GM12891 (cell line): ENCODE measurements at regions not wholly inside any gene's neighbourhood (a gene's known extent, or its start where the extent isn't known, plus 50 kb on each side); places are given as distances from the start of the nearest gene placed in this dataset.

ENCODE experiments used
- PAX5 ChIP-seq: IDR thresholded peaks from 2 replicates; pipeline ENCODE4 v1.6.1; 2011; ENCODE audit warnings: low read length, moderate library complexity, mild to moderate bottlenecking; ENCODE audit not compliant: insufficient read depth, severe bottlenecking
- POLR2A ChIP-seq: IDR thresholded peaks from 2 replicates; pipeline ENCODE4 v1.6.1; 2011; ENCODE audit warnings: low read depth, low read length, control low read depth
- POLR2AphosphoS5 ChIP-seq: IDR thresholded peaks from 2 replicates; pipeline ENCODE4 v1.6.1; 2011; ENCODE audit warnings: low read depth, low read length, control low read depth
- TAF1 ChIP-seq: IDR thresholded peaks from 2 replicates; pipeline ENCODE4 v1.6.1; 2011; ENCODE audit warnings: low read depth, low read length, control low read depth

DNA sequence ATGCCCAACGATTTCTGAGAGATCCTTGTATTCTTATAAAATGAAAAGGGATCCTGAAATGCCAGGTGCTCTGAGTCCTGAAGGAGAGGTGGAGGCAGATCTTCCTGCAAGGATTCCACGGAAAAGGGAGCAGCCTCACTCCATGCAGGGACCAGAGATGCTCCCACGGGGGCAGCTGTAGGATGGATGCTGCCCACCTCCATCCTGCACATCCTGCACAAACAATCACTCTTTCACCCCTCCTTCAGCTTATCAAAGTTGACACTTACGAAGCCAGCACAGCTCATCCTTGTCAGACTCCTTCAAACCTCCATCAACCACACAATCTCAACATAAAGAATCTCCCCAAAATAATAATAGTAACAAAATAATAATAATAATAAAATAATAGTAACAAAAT, 119.1 kb downstream of the GGTLC2 start:
- TF ChIP-seq POLR2AphosphoS5 (no peak), POLR2A (no peak), TAF1 (no peak), PAX5 (no peak)
